ENCODE measurements at regions not wholly inside any gene's neighbourhood (a gene's known extent, or its start where the extent isn't known, plus 50 kb on each side); places are given as distances from the start of the nearest gene placed in this dataset.
A peak's percentile ranks its signal among the peaks of the same experiment; 100 is the strongest.

DNA sequence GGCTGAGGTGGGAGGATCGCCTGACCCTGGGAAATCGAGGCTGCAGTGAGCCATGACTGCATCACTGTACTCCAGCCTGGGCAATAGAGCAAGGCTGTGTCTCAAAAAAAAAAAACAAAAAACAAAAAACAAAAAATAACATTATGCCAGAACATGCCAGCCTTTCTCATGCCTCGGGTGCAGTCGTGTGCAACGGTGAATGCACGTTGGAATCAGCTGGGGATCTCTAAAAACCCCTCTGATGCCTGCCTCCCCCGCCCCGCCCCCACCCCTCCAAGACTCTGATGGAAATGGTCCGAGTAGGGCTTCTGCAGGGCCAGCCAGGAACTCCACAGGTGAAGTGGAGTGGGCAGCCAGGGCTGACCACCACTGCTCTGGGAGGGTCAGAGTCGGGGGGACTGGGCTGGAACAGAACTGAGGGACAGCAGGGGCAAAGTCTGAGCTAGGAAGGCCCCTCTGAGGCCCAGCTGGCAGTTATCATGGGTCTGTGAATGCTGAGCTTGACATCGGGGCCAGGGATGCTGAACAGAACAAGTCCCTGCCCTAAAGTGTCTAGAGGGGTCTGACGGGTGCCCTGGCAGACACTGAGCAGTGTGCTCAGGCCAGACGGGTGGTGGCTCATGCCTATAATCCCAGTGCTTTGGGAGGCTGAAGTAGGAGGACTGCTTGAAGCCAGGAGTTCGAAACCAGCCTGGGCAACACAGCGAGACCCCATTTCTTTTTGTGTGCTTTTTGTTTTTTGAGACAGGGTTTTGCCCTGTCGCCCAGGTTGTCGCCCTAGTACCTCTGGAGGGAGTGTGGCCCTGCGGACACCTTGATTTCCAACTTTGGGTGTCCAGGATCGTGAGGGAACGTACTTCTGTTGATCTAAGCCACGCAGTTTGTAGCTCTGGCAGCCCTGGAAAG lies 193.4 kb upstream of the GSE1 start:
- Histone ChIP-seq H3K27ac (ENCODE audit: low read depth, low read length) (no peak overlapping the region), H3K4me1 (ENCODE audit: control insufficient read depth, insufficient read depth, low read length) (peaks cover 57% of the 10 kb centered on the region), H3K36me3 (ENCODE audit: control insufficient read depth, insufficient read depth, low read length) (peaks cover 6% of the 10 kb centered on the region), H3K9me3 (ENCODE audit: control insufficient read depth, insufficient read depth, low read length) (no peaks in the 10 kb centered on the region), H3K4me3 (ENCODE audit: low read depth, low read length) (no peak overlapping the region), H3K27me3 (ENCODE audit: control insufficient read depth, insufficient read depth, low read length) (peaks cover 5% of the 10 kb centered on the region)
- 88% methylated on average over 19 of the region's 21 CpGs for WGBS (ENCODE audit: insufficient coverage)
- no peak for DNase-seq (ENCODE audit: low read depth in 4 of 6, low spot score in 6 of 6)

- Histone ChIP-seq H3K4me1 (ENCODE audit: control insufficient read depth, insufficient read depth, low read length) (peaks cover 54% of the 10 kb centered on the region), H3K27me3 (ENCODE audit: control insufficient read depth, insufficient read depth, low read length) (peaks cover 5% of the 10 kb centered on the region), H3K4me3 (ENCODE audit: low read depth, low read length) (no peak overlapping the region), H3K9me3 (ENCODE audit: control insufficient read depth, insufficient read depth, low read length) (no peaks in the 10 kb centered on the region), H3K36me3 (ENCODE audit: control insufficient read depth, insufficient read depth, low read length) (peaks cover 7% of the 10 kb centered on the region), H3K27ac (ENCODE audit: low read depth, low read length) (no peak overlapping the region)
- no peak for DNase-seq (ENCODE audit: low read depth in 4 of 6, low spot score in 6 of 6)
- WGBS (ENCODE audit: insufficient coverage), result 37% methylated on average over 41 of the region's 42 CpGs
These were observed 192.4 kb upstream of the GSE1 start for GRCh38 chr16:85420501-85421337.

DNA sequence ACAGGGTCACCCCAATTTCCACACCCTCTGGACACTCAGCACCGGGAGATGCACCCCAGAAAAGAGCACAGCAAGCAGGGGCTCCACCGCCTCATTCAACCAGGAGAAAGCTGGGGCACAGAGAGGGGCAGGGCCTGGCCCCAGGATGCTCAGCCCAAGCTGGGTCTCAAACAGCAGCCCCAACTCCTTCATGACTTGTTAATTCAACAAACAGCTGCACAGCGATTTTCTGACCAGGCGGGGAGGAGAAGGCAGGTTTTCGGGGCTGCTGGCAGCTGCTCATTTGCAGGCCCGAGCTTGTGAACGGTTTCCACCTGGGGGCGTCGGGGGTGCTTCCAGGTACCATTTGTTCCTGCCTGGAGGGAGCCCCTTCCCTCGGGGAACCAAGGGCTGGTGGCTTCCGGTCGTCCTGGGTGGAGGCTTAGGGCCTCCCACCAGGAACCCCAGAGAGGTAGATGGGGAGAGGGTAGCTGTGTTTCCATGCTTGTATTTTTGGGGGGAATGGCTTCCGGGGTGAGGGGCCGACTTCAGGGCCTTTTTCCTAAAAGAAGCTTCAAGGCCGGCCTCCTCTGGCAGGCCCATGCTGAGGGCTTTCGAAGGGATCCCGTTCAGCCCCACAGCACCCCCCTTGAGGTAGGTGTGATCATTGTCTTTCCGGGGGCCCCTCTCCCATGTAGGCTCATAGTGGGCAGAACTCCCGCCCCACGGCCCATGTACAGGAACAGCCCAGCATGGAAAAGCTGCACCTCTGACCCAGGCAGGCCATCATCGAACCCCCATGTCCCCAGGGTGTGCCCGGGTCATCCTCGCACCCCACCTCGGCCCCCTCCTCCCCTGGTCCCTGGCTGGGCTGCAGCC lies 191.6 kb upstream of the GSE1 start:
- H3K36me3 ChIP-seq (ENCODE audit: control insufficient read depth, insufficient read depth, low read length), result peaks cover 7% of the 10 kb centered on the region
- 61% methylated on average over 20 of the region's 24 CpGs for WGBS (ENCODE audit: insufficient coverage)
- H3K9me3 ChIP-seq (ENCODE audit: control insufficient read depth, insufficient read depth, low read length), result no peaks in the 10 kb centered on the region
- no peak for DNase-seq (ENCODE audit: low read depth in 4 of 6, low spot score in 6 of 6)
- no peak overlapping the region for H3K4me3 ChIP-seq (ENCODE audit: low read depth, low read length)
- peaks cover 46% of the 10 kb centered on the region for H3K4me1 ChIP-seq (ENCODE audit: control insufficient read depth, insufficient read depth, low read length)
- H3K27ac ChIP-seq (ENCODE audit: low read depth, low read length), result no peak overlapping the region
- peaks cover 5% of the 10 kb centered on the region for H3K27me3 ChIP-seq (ENCODE audit: control insufficient read depth, insufficient read depth, low read length)

DNA sequence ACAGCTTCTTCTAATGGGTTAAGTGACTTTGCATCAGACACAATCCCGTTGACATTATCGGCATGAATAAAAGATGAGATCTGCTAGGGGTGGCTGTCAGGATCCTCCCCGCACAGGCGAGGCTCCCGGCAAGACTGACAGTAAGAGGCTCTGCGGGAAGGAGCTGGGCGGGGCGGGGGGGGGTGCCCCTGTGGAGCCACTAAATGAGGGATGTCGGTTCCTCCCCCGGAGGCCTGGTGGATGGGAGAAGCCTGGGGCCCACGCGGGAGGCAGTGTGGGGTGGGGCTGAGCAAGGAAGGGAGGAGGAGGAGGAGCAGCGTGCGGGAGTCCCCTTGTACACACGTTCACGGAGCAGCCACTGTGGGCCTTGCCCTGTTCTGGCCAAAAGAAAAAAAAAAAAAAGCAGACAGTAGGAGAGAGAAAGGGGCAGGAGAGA lies 190.9 kb upstream of the GSE1 start:
- no peak overlapping the region for H3K27ac ChIP-seq (ENCODE audit: low read depth, low read length)
- DNase-seq (ENCODE audit: low read depth in 4 of 6, low spot score in 6 of 6), result peak in 2 of 6 donors; percentile 67 to 79

GRCh38 chr16:85422632-85423550 lies 190.2 kb upstream of the GSE1 start:
- WGBS (ENCODE audit: insufficient coverage), result 70% methylated on average over 23 of the region's 23 CpGs
- peaks cover 45% of the 10 kb centered on the region for H3K4me1 ChIP-seq (ENCODE audit: control insufficient read depth, insufficient read depth, low read length)
- no peak overlapping the region for H3K4me3 ChIP-seq (ENCODE audit: low read depth, low read length)
- peaks cover 7% of the 10 kb centered on the region for H3K36me3 ChIP-seq (ENCODE audit: control insufficient read depth, insufficient read depth, low read length)
- H3K27ac ChIP-seq (ENCODE audit: low read depth, low read length), result no peak overlapping the region
- no peak for DNase-seq (ENCODE audit: low read depth in 4 of 6, low spot score in 6 of 6)
- peaks cover 5% of the 10 kb centered on the region for H3K27me3 ChIP-seq (ENCODE audit: control insufficient read depth, insufficient read depth, low read length)
- no peaks in the 10 kb centered on the region for H3K9me3 ChIP-seq (ENCODE audit: control insufficient read depth, insufficient read depth, low read length)

More for the DNA sequence above, 190.9 kb upstream of the GSE1 start:
- 6% methylated on average over 16 of the region's 16 CpGs for WGBS (ENCODE audit: insufficient coverage)
- Histone ChIP-seq H3K9me3 (ENCODE audit: control insufficient read depth, insufficient read depth, low read length) (no peaks in the 10 kb centered on the region), H3K27me3 (ENCODE audit: control insufficient read depth, insufficient read depth, low read length) (peaks cover 5% of the 10 kb centered on the region), H3K4me1 (ENCODE audit: control insufficient read depth, insufficient read depth, low read length) (peaks cover 45% of the 10 kb centered on the region), H3K36me3 (ENCODE audit: control insufficient read depth, insufficient read depth, low read length) (peaks cover 7% of the 10 kb centered on the region), H3K4me3 (ENCODE audit: low read depth, low read length) (no peak overlapping the region)

GRCh38 chr16:85423631-85424030 lies 189.5 kb upstream of the GSE1 start:
- Histone ChIP-seq H3K9me3 (ENCODE audit: control insufficient read depth, insufficient read depth, low read length) (no peaks in the 10 kb centered on the region), H3K36me3 (ENCODE audit: control insufficient read depth, insufficient read depth, low read length) (peaks cover 7% of the 10 kb centered on the region), H3K4me3 (ENCODE audit: low read depth, low read length) (no peak overlapping the region), H3K27ac (ENCODE audit: low read depth, low read length) (no peak overlapping the region), H3K27me3 (ENCODE audit: control insufficient read depth, insufficient read depth, low read length) (peaks cover 5% of the 10 kb centered on the region), H3K4me1 (ENCODE audit: control insufficient read depth, insufficient read depth, low read length) (peaks cover 45% of the 10 kb centered on the region)
- DNase-seq (ENCODE audit: low read depth in 4 of 6, low spot score in 6 of 6), result no peak
- 91% methylated on average over 9 of the region's 11 CpGs for WGBS (ENCODE audit: insufficient coverage)

DNA sequence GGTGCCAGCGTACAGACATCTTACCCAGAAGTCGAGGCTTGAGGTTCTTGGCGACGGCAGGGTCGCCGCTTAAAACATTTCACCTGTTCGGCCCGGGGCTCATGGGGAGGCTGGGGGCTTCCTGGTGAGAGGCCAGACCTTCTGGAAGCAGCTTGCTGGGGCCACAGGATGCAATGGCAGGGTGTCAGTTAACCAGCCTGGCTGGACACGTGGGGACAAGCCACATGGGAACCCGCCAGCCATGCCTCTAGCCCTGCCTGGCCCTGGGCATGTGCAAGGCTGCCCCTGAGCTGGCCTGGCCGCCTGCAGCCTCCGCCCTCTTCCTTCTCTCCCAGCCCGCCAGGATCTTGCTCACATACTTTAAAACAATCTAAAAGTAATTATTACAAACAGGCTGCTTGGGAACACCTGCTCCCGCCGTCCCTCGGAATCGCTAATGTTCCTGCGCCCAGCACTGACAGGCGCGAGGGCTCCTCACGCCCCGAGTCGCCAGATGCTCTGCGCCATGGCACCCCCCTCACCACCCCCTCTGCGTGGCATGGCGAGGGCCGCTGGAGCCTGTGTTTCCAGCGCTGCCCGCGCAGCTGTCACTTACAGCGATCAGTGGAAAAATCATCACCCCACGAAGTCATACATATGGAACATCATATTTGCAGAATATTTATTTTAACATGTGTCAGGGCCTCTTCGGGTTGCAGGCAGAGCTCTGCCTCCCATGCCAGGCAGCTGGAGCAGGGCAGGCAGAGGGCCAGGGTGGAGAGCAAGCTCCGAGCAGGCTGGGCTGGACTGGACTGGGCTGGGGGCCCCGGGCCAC lies 188.7 kb upstream of the GSE1 start:
- DNase-seq (ENCODE audit: low read depth in 4 of 6, low spot score in 6 of 6), result peak in 1 of 6 donors; percentile 69
- Histone ChIP-seq H3K27me3 (ENCODE audit: control insufficient read depth, insufficient read depth, low read length) (peaks cover 5% of the 10 kb centered on the region), H3K36me3 (ENCODE audit: control insufficient read depth, insufficient read depth, low read length) (peaks cover 7% of the 10 kb centered on the region), H3K27ac (ENCODE audit: low read depth, low read length) (no peak overlapping the region), H3K9me3 (ENCODE audit: control insufficient read depth, insufficient read depth, low read length) (no peaks in the 10 kb centered on the region), H3K4me3 (ENCODE audit: low read depth, low read length) (no peak overlapping the region), H3K4me1 (ENCODE audit: control insufficient read depth, insufficient read depth, low read length) (peaks cover 45% of the 10 kb centered on the region)
- 44% methylated on average over 26 of the region's 35 CpGs for WGBS (ENCODE audit: insufficient coverage)

GRCh38 chr16:85425074-85425662 lies 188.0 kb upstream of the GSE1 start:
- Histone ChIP-seq H3K4me3 (ENCODE audit: low read depth, low read length) (no peak overlapping the region), H3K27me3 (ENCODE audit: control insufficient read depth, insufficient read depth, low read length) (peaks cover 5% of the 10 kb centered on the region), H3K9me3 (ENCODE audit: control insufficient read depth, insufficient read depth, low read length) (no peaks in the 10 kb centered on the region), H3K27ac (ENCODE audit: low read depth, low read length) (no peak overlapping the region), H3K4me1 (ENCODE audit: control insufficient read depth, insufficient read depth, low read length) (peaks cover 46% of the 10 kb centered on the region), H3K36me3 (ENCODE audit: control insufficient read depth, insufficient read depth, low read length) (peaks cover 7% of the 10 kb centered on the region)
- 65% methylated on average over 15 of the region's 17 CpGs for WGBS (ENCODE audit: insufficient coverage)
- DNase-seq (ENCODE audit: low read depth in 4 of 6, low spot score in 6 of 6), result no peak

Measured in spinal cord (tissue), 9 donors.